ENCODE measurements at regions not wholly inside any gene's neighbourhood (a gene's known extent, or its start where the extent isn't known, plus 50 kb on each side); places are given as distances from the start of the nearest gene placed in this dataset.

DNA sequence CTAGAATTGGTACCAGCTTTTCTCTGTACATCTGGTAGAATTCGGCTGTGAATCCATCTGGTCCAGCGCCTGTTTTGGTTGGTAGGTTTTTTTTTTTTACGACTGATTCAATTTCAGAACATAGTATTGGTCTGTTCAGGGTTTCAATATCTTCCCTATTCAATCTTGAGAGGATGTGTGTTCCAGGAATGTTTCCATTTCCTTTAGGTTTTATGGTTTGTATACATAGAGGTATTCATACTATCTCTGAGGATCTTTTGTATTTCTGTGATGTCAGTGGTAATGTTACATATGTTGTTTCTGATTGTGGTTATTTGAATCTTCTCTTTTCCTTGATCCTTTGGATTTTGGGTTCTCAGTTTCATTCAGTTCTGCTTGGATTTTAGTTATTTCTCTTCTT lies 172.1 kb upstream of the ITGA4 start:
- Mint-ChIP-seq H3K27me3 (ENCODE audit: low read depth) (no peaks in the 10 kb centered on the region), H3K4me1 (ENCODE audit: low read depth) (peaks cover 47% of the 10 kb centered on the region), H3K36me3 (ENCODE audit: low read depth) (peaks cover 4% of the 10 kb centered on the region), H3K27ac (no peak overlapping the region), H3K4me3 (no peak overlapping the region), H3K9me3 (no peaks in the 10 kb centered on the region)
- intact Hi-C loops (cut with micrococcal nuclease), result no loop called here
- CTCF ChIA-PET, result interaction anchor here (0.6 kb wide), 1 partner anchor 32 kb away, joined by 3 read pairs; no protein-coding TSS in a partner anchor
- no peak for DNase-seq

DNA sequence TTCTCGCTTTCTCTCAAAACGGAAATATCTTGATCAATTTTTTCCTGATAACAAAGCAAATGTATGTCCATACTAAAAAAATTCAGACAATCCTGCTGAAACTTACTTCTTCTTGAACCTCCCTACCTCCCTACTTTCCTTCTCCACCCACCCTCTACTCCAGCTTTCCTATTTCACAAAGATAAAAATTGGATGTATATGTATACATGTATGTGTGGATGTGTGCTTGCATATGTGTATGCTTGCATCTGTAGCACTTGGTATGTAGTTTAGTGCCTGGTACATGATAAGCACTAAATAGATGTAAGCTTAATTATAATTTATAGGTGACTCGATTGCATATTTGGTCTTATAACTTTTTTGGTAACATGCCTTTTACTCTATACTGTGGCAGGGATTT lies 167.5 kb upstream of the ITGA4 start:
- Mint-ChIP-seq H3K9me3 (peaks cover 2% of the 10 kb centered on the region), H3K27ac (no peak overlapping the region), H3K27me3 (ENCODE audit: low read depth) (no peaks in the 10 kb centered on the region), H3K4me3 (no peak overlapping the region), H3K36me3 (ENCODE audit: low read depth) (peaks cover 4% of the 10 kb centered on the region), H3K4me1 (ENCODE audit: low read depth) (peaks cover 29% of the 10 kb centered on the region)
- intact Hi-C loops (cut with micrococcal nuclease), result loop anchor here (1.0 kb wide), 1 partner anchor 16 kb away; no protein-coding TSS in a partner anchor
- DNase-seq, result no peak
- CTCF ChIA-PET, result interaction anchor here (1.1 kb wide), 1 partner anchor 185 kb away, joined by 3 read pairs; no protein-coding TSS in a partner anchor

DNA sequence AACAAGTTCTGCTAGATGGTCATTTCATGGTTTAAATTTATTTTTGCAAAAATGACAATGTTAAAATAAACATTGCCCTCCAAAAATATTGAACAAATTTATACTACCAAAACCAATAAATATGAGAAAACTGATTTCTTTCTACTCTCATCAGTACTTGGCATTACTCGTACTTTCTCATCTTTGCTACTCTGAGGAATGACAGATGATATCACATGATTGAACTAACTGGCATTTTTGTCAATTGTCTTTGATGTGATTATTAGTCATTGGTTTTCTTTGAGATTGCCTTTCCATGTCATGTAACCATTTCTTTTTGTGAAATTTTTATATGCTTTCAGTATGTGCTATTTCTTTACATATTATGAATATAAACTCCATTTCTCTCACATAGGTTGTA lies 167.0 kb upstream of the ITGA4 start:
- intact Hi-C loops (cut with micrococcal nuclease), result loop anchor here (1.0 kb wide), 1 partner anchor 15 kb away; no protein-coding TSS in a partner anchor
- H3K9me3 Mint-ChIP-seq, result peaks cover 6% of the 10 kb centered on the region
- no peak overlapping the region for H3K4me3 Mint-ChIP-seq
- H3K27me3 Mint-ChIP-seq (ENCODE audit: low read depth), result no peaks in the 10 kb centered on the region
- H3K27ac Mint-ChIP-seq, result no peak overlapping the region
- CTCF ChIA-PET, result interaction anchor here (1.1 kb wide), 1 partner anchor 185 kb away, joined by 3 read pairs; no protein-coding TSS in a partner anchor
- DNase-seq, result no peak
- peaks cover 27% of the 10 kb centered on the region for H3K4me1 Mint-ChIP-seq (ENCODE audit: low read depth)
- H3K36me3 Mint-ChIP-seq (ENCODE audit: low read depth), result peaks cover 8% of the 10 kb centered on the region

- H3K36me3 Mint-ChIP-seq (ENCODE audit: low read depth), result peaks cover 15% of the 10 kb centered on the region
- H3K4me3 Mint-ChIP-seq, result no peak overlapping the region
- DNase-seq, result no peak
- no peak overlapping the region for H3K27ac Mint-ChIP-seq
- H3K4me1 Mint-ChIP-seq (ENCODE audit: low read depth), result peaks cover 13% of the 10 kb centered on the region
- CTCF ChIA-PET, result no interaction called here
- intact Hi-C loops (cut with micrococcal nuclease), result no loop called here
- peaks cover 32% of the 10 kb centered on the region for H3K9me3 Mint-ChIP-seq
- H3K27me3 Mint-ChIP-seq (ENCODE audit: low read depth), result no peaks in the 10 kb centered on the region
These were observed 162.2 kb upstream of the ITGA4 start for GRCh38 chr2:181294979-181295378.

- peaks cover 48% of the 10 kb centered on the region for H3K4me1 Mint-ChIP-seq (ENCODE audit: low read depth)
- no peak for DNase-seq
- H3K27me3 Mint-ChIP-seq (ENCODE audit: low read depth), result no peaks in the 10 kb centered on the region
- intact Hi-C loops (cut with micrococcal nuclease), result loop anchor here (5.0 to 10.0 kb wide), 2 partner anchors 382 to 1296 kb away; partner anchors contain the start of genes CWC22 and NEUROD1
- H3K9me3 Mint-ChIP-seq, result peaks cover 24% of the 10 kb centered on the region
- H3K27ac Mint-ChIP-seq, result peak overlapping the region; percentile 83
- H3K36me3 Mint-ChIP-seq (ENCODE audit: low read depth), result peaks cover 10% of the 10 kb centered on the region
- CTCF ChIA-PET, result interaction anchor here (0.9 to 2.2 kb wide), 2 partner anchors 111 to 196 kb away, joined by 3 to 9 read pairs; no protein-coding TSS in a partner anchor
- H3K4me3 Mint-ChIP-seq, result peak overlapping the region; percentile 68
These were observed 156.4 kb upstream of the ITGA4 start for GRCh38 chr2:181300600-181301291.

GRCh38 chr2:181304011-181304844 lies 153.0 kb upstream of the ITGA4 start:
- peak overlapping the region; percentile 91 for H3K27ac Mint-ChIP-seq

DNA sequence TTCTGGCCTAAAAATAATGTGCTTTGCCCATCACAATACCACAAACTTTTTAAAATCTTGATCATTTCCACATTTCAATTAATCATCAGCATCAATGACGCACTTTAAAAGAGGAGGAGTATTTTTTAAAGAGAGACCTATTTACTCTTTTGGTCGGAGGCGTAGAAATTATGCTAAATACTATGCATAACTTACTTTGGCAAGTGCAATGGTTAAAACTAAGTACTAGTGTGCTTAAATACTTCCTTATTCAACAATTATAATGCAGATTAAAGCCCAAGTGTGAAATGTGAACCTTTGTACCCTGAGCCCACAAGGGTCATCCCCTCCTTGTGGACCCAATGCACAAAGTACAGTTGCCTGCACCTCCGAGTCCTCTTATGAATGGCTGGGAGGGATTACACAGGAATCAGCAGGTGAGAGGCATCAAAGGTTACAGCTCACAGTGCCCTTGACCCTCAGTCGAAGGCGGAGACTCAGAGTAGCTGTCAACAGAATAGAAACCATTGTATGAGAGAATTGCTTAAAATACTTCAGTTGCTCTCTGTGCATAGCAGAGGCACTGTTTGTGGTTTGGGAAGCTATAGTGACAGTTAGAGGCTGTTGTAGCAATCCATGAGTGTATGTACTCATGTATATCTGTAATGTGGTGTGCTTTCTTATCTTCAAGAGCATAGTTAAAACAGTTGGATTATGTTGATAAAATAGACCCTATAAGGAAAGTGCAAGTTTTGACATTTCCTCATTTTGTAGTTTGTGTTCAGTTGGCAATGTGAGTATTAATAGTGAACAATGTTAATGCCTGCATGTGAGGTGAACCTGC lies 151.7 kb upstream of the ITGA4 start:
- CTCF ChIA-PET, result interaction anchor here (0.6 to 2.8 kb wide), 6 partner anchors 9 to 200 kb away, joined by 3 to 15 read pairs (median 4); partner anchors contain the start of gene ITGA4
- Mint-ChIP-seq H3K9me3 (no peaks in the 10 kb centered on the region), H3K27me3 (ENCODE audit: low read depth) (no peaks in the 10 kb centered on the region)

More at GRCh38 chr2:181304011-181304844, 153.0 kb upstream of the ITGA4 start:
- DNase-seq, result peak; percentile 21
- intact Hi-C loops (cut with micrococcal nuclease), result loop anchor here (1.0 to 10.0 kb wide), 8 partner anchors 23 to 1299 kb away; partner anchors contain the start of genes CWC22, ITGA4 and NEUROD1
- H3K27me3 Mint-ChIP-seq (ENCODE audit: low read depth), result no peaks in the 10 kb centered on the region
- peaks cover 6% of the 10 kb centered on the region for H3K9me3 Mint-ChIP-seq
- H3K36me3 Mint-ChIP-seq (ENCODE audit: low read depth), result peaks cover 4% of the 10 kb centered on the region
- CTCF ChIA-PET, result interaction anchor here (0.5 to 2.8 kb wide), 10 partner anchors 8 to 218 kb away, joined by 3 to 15 read pairs (median 6); partner anchors contain the start of gene ITGA4
- H3K4me1 Mint-ChIP-seq (ENCODE audit: low read depth), result peaks cover 69% of the 10 kb centered on the region
- H3K4me3 Mint-ChIP-seq, result peak overlapping the region; percentile 74

GRCh38 chr2:181306785-181307184 lies 150.4 kb upstream of the ITGA4 start:
- DNase-seq, result no peak
- Mint-ChIP-seq H3K27me3 (ENCODE audit: low read depth) (no peaks in the 10 kb centered on the region), H3K4me1 (ENCODE audit: low read depth) (peaks cover 53% of the 10 kb centered on the region), H3K36me3 (ENCODE audit: low read depth) (no peaks in the 10 kb centered on the region), H3K9me3 (no peaks in the 10 kb centered on the region), H3K27ac (peak overlapping the region; percentile 91), H3K4me3 (peak overlapping the region; percentile 61)
- intact Hi-C loops (cut with micrococcal nuclease), result loop anchor here (5.0 to 10.0 kb wide), 3 partner anchors 324 to 1302 kb away; partner anchors contain the start of genes CWC22, ITPRID2 and UBE2E3
- CTCF ChIA-PET, result interaction anchor here (0.6 to 2.0 kb wide), 2 partner anchors 137 to 152 kb away, joined by 3 to 8 read pairs; no protein-coding TSS in a partner anchor

More for the DNA sequence above, 151.7 kb upstream of the ITGA4 start:
- Mint-ChIP-seq H3K36me3 (ENCODE audit: low read depth) (no peaks in the 10 kb centered on the region), H3K27ac (peak overlapping the region; percentile 91), H3K4me1 (ENCODE audit: low read depth) (peaks cover 64% of the 10 kb centered on the region), H3K4me3 (peak overlapping the region; percentile 61)
- intact Hi-C loops (cut with micrococcal nuclease), result loop anchor here (1.0 to 10.0 kb wide), 6 partner anchors 8 to 1301 kb away; partner anchors contain the start of genes CWC22, ITPRID2 and UBE2E3
- peak; percentile 68 for DNase-seq

DNA sequence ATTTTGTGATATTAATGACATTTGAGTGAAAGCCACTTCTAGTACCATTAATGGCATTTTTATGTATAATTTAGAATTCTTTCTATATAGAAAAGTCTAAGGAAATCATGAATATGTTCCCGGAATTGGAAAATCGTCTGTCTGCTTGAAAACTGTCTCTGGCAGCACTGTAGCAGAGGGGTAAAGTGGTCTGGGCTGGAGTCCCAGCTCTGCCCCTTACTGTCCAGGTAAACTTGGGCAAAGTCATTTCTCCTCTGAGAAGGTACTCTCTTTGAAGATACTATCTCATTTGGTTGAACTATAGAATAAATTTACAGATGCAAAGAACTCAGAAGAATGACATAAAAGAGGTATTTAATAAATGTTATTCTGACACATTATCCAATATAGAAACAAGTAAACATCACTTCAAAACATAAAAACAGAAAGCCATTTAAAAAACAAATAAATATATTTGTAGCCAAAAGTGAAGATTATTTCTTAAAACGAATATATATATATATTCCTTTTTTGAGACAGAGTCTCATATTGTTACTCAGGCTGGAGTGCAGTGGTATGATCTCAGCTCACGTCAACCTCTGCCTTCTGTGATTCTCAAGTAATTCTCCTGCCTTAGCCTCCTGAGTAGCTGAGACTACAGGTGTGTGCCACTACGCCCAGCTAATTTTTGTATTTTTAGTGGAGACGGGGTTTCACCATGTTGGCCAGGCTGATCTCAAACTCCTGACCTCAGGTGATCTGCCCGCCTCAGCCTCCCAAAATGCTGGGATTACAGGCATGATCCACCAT lies 149.8 kb upstream of the ITGA4 start:
- Mint-ChIP-seq H3K27me3 (ENCODE audit: low read depth) (no peaks in the 10 kb centered on the region), H3K36me3 (ENCODE audit: low read depth) (no peaks in the 10 kb centered on the region), H3K4me1 (ENCODE audit: low read depth) (peaks cover 54% of the 10 kb centered on the region), H3K9me3 (no peaks in the 10 kb centered on the region), H3K4me3 (peak overlapping the region; percentile 72), H3K27ac (peak overlapping the region; percentile 91)
- DNase-seq, result no peak
- intact Hi-C loops (cut with micrococcal nuclease), result loop anchor here (5.0 to 10.0 kb wide), 3 partner anchors 325 to 1303 kb away; partner anchors contain the start of genes CWC22, ITPRID2 and UBE2E3
- CTCF ChIA-PET, result interaction anchor here (0.6 to 2.0 kb wide), 7 partner anchors 138 to 860 kb away, joined by 3 to 9 read pairs (median 4); no protein-coding TSS in a partner anchor

DNA sequence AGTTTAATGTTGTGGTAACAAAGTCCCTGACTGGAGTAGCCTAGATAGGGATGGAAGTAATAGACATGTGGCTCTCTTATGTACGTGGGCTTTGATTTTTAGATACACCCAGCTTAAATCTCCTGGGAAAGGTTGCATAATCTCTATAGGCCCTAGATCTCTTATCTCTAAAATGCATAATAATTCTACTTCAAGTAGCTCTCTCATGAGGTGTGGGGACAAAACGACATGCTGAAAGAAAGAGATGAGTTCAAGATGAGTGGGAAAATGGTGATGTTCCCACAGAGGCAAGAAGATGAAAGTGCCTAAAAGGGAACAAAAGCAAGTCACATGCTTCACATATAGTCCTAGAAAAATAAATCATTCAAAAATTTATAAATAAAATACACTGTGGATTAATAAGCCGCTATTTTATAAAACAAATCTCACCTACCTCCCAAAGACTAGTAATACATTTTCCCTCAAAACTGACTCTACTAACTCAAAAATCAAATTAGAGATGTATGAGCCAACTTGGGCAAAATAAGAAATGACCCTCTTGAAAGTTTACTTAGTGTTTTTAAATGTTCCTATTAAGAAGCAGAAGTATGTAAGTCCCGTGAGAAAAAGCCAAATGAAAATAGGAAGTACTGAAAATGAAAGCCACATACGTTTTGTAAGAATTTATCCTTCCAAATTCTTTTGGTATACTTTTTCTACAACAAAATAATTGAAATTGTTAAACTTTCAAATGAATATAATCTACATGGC lies 148.2 kb upstream of the ITGA4 start:
- H3K4me1 Mint-ChIP-seq (ENCODE audit: low read depth), result peaks cover 57% of the 10 kb centered on the region

More for the DNA sequence above, 148.2 kb upstream of the ITGA4 start:
- CTCF ChIA-PET, result interaction anchor here (1.1 to 2.1 kb wide), 6 partner anchors 12 to 204 kb away, joined by 3 to 9 read pairs (median 4); partner anchors contain the start of gene ITGA4
- intact Hi-C loops (cut with micrococcal nuclease), result loop anchor here (1.0 to 10.0 kb wide), 5 partner anchors 131 to 1304 kb away; partner anchors contain the start of genes CWC22, ITPRID2 and UBE2E3
- no peaks in the 10 kb centered on the region for H3K36me3 Mint-ChIP-seq (ENCODE audit: low read depth)
- no peaks in the 10 kb centered on the region for H3K27me3 Mint-ChIP-seq (ENCODE audit: low read depth)
- DNase-seq, result no peak
- peak overlapping the region; percentile 80 for H3K4me3 Mint-ChIP-seq
- no peaks in the 10 kb centered on the region for H3K9me3 Mint-ChIP-seq
- H3K27ac Mint-ChIP-seq, result peak overlapping the region; percentile 91

Data from activated naive CD4-positive, alpha-beta T cell treated with anti-CD3 and anti-CD28 coated beads for 36 hours (primary cell).